Lower lobe of right lung (tissue), 2 donors: ENCODE measurements at regions not wholly inside any gene's neighbourhood (a gene's known extent, or its start where the extent isn't known, plus 50 kb on each side); places are given as distances from the start of the nearest gene placed in this dataset.

Experiments
- ATAC-seq, 2 donors: fragments of 200-7000 bp; cut with Tn5 transposase; one replicate each; pipeline ENCODE4 v1.9.1; 2020 to 2022; ENCODE audit warnings: mild to moderate bottlenecking in 2 of 2, moderate library complexity in 2 of 2
- DNase-seq: peaks from one replicate; pipeline ENCODE4 v3.0.0-alpha.2; 2020
- H3K27ac ChIP-seq: fragments of 200-600 bp; one replicate; pipeline ENCODE4 v1.8.0; 2022
- H3K27me3 ChIP-seq: fragments of 200-600 bp; one replicate; pipeline ENCODE4 v1.8.0; 2022; ENCODE audit warnings: low read depth
- H3K36me3 ChIP-seq: fragments of 200-600 bp; one replicate; pipeline ENCODE4 v1.8.0; 2022; ENCODE audit warnings: mild to moderate bottlenecking
- H3K4me1 ChIP-seq: fragments of 200-600 bp; one replicate; pipeline ENCODE4 v1.8.0; 2022
- H3K4me3 ChIP-seq: fragments of 200-600 bp; one replicate; pipeline ENCODE4 v1.8.0; 2022; ENCODE audit warnings: mild to moderate bottlenecking
- H3K9me3 ChIP-seq: fragments of 200-600 bp; one replicate; pipeline ENCODE4 v1.8.0; 2022
- intact Hi-C: fragments of 100-400 bp; cut with DNase I; formaldehyde crosslinking; loops from one replicate; pipeline ENCODE4 v1.11.0; 2022
- TF ChIP-seq, protein P1 (sequence below): fragments of 200-600 bp; IDR thresholded peaks from one replicate; pipeline ENCODE4 v1.8.0; 2022; ENCODE audit warnings: antibody characterized with exemption, mild to moderate bottlenecking
- donor health status: DM: no; HTN: yes; CAD: no; lungs with severe emphysema.

DNA sequence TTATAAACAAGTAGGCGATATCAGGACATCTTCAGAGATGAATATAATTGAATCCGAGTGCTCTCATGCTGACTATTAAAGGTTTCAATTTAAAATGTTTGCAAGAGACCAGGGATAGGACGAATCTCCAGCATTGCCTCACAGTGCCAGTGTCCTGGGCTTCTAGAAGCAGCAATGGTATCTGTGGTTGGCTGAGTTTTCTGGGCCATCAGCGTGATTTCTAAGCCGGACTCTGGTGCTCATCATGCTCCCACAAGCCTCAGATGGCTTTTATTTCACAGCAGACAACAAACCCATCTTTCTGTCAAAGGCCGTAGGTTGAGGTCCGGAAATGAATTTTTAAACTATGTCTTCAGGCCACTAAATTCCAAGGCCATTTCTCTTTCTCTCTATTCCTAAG lies 187.7 kb downstream of the FOXO1 start:
- no peak for ATAC-seq
- Histone ChIP-seq H3K4me3 (no peak overlapping the region), H3K36me3 (no peaks in the 10 kb centered on the region), H3K27me3 (no peaks in the 10 kb centered on the region), H3K9me3 (no peaks in the 10 kb centered on the region), H3K27ac (no peak overlapping the region), H3K4me1 (peaks cover 27% of the 10 kb centered on the region)
- DNase-seq, result no peak
- TF ChIP-seq, protein P1, sequence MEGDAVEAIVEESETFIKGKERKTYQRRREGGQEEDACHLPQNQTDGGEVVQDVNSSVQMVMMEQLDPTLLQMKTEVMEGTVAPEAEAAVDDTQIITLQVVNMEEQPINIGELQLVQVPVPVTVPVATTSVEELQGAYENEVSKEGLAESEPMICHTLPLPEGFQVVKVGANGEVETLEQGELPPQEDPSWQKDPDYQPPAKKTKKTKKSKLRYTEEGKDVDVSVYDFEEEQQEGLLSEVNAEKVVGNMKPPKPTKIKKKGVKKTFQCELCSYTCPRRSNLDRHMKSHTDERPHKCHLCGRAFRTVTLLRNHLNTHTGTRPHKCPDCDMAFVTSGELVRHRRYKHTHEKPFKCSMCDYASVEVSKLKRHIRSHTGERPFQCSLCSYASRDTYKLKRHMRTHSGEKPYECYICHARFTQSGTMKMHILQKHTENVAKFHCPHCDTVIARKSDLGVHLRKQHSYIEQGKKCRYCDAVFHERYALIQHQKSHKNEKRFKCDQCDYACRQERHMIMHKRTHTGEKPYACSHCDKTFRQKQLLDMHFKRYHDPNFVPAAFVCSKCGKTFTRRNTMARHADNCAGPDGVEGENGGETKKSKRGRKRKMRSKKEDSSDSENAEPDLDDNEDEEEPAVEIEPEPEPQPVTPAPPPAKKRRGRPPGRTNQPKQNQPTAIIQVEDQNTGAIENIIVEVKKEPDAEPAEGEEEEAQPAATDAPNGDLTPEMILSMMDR, result no peak
- intact Hi-C loops, result no loop called here

DNA sequence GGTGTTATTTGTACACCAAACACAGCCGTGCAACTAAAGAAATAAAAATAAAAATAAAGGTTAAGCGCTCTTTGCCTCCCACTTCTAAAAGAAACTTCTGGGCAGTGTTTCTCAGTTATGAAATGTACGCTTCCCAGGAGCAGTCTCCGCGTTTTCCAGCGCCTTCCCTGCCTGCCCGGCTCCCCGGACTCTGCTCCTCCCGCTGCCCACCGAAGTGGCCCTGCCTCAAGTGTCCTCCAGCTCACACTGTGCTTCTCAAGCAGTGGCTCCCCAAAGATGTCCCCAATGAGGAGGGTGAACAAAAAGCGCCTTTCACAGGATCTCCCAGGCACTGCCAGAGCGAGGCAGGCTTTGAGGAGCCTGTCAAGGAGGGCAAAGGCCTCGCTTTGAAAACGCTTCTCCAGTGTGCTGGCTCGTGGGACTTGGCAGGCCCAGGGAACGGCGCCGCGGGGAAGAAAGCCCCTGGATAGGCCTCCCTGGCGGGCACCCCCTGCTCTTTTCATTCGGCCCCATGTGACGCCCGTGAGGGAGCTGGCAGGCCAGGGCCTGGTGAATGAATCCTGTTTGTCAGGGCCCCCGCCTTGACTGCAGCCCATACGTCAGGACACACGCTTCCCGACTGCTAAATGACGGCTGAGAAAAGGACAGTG lies 187.1 kb downstream of the FOXO1 start:
- Histone ChIP-seq H3K4me3 (no peak overlapping the region), H3K36me3 (no peaks in the 10 kb centered on the region), H3K27ac (no peak overlapping the region), H3K27me3 (no peaks in the 10 kb centered on the region), H3K4me1 (peaks cover 27% of the 10 kb centered on the region), H3K9me3 (no peaks in the 10 kb centered on the region)
- ATAC-seq (no peak), DNase-seq (no peak)
- TF ChIP-seq, protein P1, result no peak
- intact Hi-C loops, result no loop called here

DNA sequence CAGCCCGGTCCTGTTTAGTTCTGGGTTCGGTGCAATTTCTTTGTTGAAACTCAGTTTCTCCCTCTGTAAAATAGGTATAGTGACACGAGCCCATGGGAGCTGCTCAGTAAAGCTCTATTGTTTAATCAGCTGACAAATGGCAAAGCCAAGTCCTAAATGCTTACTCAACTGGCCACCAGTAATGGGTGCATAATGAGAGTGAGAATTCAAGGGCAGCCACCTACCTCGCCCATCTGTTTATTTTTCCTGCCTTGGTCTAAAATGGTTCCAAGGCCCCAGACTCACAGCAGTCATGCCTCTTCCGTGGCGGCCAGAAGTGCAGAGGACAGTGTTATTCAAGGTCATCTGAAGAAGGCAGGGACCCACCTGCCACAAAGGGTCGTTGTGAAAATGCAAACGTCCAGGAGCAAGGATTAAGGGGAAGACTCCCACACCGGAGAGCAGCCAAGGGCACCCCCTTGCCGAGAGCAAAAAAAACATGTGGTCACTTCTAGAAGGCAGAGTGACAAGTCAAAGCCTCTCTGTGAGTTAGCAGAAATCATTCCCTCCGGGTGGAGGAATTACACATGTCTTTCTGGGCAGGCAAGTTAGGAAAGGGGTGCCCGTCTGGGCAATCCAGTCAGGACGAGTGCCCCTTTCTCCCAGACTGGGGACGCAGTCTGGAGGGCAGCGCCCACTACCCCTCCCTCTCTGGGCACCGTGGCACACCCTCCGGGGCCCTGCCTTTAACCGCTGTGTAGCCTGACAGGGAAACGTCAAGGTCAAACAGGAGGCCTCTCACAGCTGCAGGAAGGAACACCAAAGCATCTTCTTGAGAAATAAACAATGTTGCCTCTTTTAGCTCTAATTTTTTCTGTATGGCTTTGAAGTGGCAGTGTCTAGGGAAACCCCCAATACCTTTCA lies 186.2 kb downstream of the FOXO1 start:
- no peak overlapping the region for H3K27ac ChIP-seq
- no peak for DNase-seq

DNA sequence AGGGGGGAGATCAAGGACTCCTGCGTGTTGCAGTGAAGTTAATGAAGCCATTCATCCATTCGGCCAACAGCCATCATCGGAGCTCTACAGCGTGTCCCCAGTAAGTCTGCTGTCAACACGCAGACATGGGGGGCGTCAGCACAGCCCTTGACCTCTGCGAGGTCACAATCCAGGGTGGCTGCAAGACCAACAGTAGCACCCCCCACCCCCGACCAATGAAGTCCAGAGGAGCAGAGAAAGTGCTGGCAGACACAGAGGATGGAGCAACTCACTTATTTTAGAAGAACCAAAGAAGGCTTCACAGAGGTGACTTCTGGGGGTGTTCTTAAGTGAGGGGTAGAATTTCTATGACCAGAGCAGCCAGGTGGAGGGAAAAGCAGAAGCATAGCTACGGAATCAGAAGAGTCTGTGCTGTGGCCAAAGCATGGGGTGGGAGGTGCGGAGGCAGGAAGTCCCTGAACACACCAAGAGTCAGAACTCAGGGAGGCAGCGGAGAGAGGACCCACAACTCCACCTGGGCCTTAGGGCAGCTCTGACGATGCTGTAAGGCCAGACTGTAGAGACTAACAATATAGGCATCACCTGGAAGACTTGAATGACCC lies 185.4 kb downstream of the FOXO1 start:
- ATAC-seq (no peak), DNase-seq (no peak)
- no peaks in the 10 kb centered on the region for H3K36me3 ChIP-seq
- H3K4me3 ChIP-seq, result no peak overlapping the region
- H3K9me3 ChIP-seq, result no peaks in the 10 kb centered on the region
- H3K4me1 ChIP-seq, result peaks cover 27% of the 10 kb centered on the region
- intact Hi-C loops, result no loop called here
- H3K27ac ChIP-seq, result no peak overlapping the region
- TF ChIP-seq, protein P1, result no peak
- no peaks in the 10 kb centered on the region for H3K27me3 ChIP-seq

More for the DNA sequence above, 186.2 kb downstream of the FOXO1 start:
- Histone ChIP-seq H3K27me3 (no peaks in the 10 kb centered on the region), H3K4me1 (peaks cover 27% of the 10 kb centered on the region), H3K36me3 (no peaks in the 10 kb centered on the region), H3K9me3 (no peaks in the 10 kb centered on the region), H3K4me3 (no peak overlapping the region)
- intact Hi-C loops, result no loop called here
- TF ChIP-seq, protein P1, result no peak
- ATAC-seq, result no peak

DNA sequence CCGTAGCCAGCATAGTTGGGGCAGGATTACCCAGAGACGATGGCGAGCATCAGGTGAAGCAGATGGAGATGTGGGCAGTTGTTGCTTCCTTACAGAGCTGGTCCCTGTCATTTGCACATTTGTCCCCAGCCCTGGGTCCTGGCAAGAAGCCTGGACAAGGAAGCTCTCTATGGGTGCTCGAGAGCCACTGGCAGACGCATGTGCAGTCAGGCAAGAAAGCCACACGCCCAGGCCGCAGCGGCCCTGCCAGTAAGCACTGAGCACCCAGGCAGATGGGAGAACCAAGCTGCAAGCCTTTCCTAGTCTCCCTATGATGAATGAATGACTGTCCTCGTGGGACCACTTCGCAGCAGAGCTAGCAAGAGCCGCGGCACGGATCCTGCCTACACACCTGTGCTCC lies 182.8 kb downstream of the FOXO1 start:
- DNase-seq, result no peak
- Histone ChIP-seq H3K27me3 (no peaks in the 10 kb centered on the region), H3K36me3 (no peaks in the 10 kb centered on the region), H3K4me3 (no peak overlapping the region), H3K4me1 (peaks cover 5% of the 10 kb centered on the region), H3K9me3 (no peaks in the 10 kb centered on the region), H3K27ac (no peak overlapping the region)
- TF ChIP-seq, protein P1, result no peak
- intact Hi-C loops, result no loop called here
- ATAC-seq, result no peak
